ENCODE measurements at regions not wholly inside any gene's neighbourhood (a gene's known extent, or its start where the extent isn't known, plus 50 kb on each side); places are given as distances from the start of the nearest gene placed in this dataset.

- TF ChIP-seq EZH2 (IDR thresholded peaks at IDR 0.05; ENCODE audit: insufficient read depth, poor library complexity, severe bottlenecking) (no peak), EZH2phosphoT487 (IDR thresholded peaks at IDR 0.05; ENCODE audit: insufficient read depth, low read depth) (no peak)
These were observed 241.5 kb downstream of the SHOX start for GRCh38 chrX:872090-872489.
